RWPE2 (cell line): ENCODE measurements at regions not wholly inside any gene's neighbourhood (a gene's known extent, or its start where the extent isn't known, plus 50 kb on each side); places are given as distances from the start of the nearest gene placed in this dataset.

Source experiments
- ATAC-seq: fragments of 200-7000 bp; cut with Tn5 transposase; 3 replicates; pipeline ENCODE4 v1.9.1; 2021; ENCODE audit warnings: low read depth
- DNase-seq: peaks from one replicate; pipeline ENCODE4 v3.0.0-alpha.2; 2020; ENCODE audit warnings: low spot score
- H3K27ac ChIP-seq: fragments of 450-650 bp; 2 replicates; pipeline ENCODE4 v1.5.1; 2017; ENCODE audit warnings: mild to moderate bottlenecking; ENCODE audit not compliant: poor library complexity, severe bottlenecking
- H3K27me3 ChIP-seq: fragments of 250-450 bp; sonication (Bioruptor Pico); 2 replicates; pipeline ENCODE4 v1.5.1; 2021; ENCODE audit warnings: mild to moderate bottlenecking, moderate library complexity; ENCODE audit not compliant: insufficient read depth, poor library complexity, severe bottlenecking
- H3K36me3 ChIP-seq: fragments of 250-450 bp; sonication (Bioruptor Pico); 2 replicates; pipeline ENCODE4 v1.5.1; 2020; ENCODE audit warnings: low read depth, mild to moderate bottlenecking, moderate library complexity
- H3K4me1 ChIP-seq: fragments of 250-450 bp; sonication (Bioruptor Pico); 2 replicates; pipeline ENCODE4 v1.5.1; 2021; ENCODE audit warnings: mild to moderate bottlenecking, moderate library complexity; ENCODE audit not compliant: insufficient read depth, poor library complexity, severe bottlenecking
- H3K4me3 ChIP-seq: fragments of 250-450 bp; sonication (Bioruptor Pico); 2 replicates; pipeline ENCODE4 v1.5.1; 2021; ENCODE audit warnings: mild to moderate bottlenecking, moderate library complexity; ENCODE audit not compliant: severe bottlenecking
- H3K9me3 ChIP-seq: fragments of 250-450 bp; sonication (Bioruptor Pico); 2 replicates; pipeline ENCODE4 v1.5.1; 2021; ENCODE audit warnings: mild to moderate bottlenecking, moderate library complexity; ENCODE audit not compliant: severe bottlenecking
- CTCF ChIP-seq: fragments of 450-650 bp; IDR thresholded peaks from one replicate; pipeline ENCODE4 v1.5.1; 2017; ENCODE audit warnings: mild to moderate bottlenecking, moderate library complexity; ENCODE audit not compliant: poor library complexity, severe bottlenecking

- DNase-seq (no peak), ATAC-seq (no peak)
- H3K27ac ChIP-seq = no peak overlapping the region
- H3K27me3 ChIP-seq = no peaks in the 10 kb centered on the region
- TF ChIP-seq CTCF = no peak
- no peaks in the 10 kb centered on the region for H3K4me1 ChIP-seq
- H3K36me3 ChIP-seq = no peaks in the 10 kb centered on the region
- H3K4me3 ChIP-seq = no peak overlapping the region
- H3K9me3 ChIP-seq = no peaks in the 10 kb centered on the region
Measured at GRCh38 chr9:31847963-31848362, 536.5 kb upstream of the ACO1 start.

DNA sequence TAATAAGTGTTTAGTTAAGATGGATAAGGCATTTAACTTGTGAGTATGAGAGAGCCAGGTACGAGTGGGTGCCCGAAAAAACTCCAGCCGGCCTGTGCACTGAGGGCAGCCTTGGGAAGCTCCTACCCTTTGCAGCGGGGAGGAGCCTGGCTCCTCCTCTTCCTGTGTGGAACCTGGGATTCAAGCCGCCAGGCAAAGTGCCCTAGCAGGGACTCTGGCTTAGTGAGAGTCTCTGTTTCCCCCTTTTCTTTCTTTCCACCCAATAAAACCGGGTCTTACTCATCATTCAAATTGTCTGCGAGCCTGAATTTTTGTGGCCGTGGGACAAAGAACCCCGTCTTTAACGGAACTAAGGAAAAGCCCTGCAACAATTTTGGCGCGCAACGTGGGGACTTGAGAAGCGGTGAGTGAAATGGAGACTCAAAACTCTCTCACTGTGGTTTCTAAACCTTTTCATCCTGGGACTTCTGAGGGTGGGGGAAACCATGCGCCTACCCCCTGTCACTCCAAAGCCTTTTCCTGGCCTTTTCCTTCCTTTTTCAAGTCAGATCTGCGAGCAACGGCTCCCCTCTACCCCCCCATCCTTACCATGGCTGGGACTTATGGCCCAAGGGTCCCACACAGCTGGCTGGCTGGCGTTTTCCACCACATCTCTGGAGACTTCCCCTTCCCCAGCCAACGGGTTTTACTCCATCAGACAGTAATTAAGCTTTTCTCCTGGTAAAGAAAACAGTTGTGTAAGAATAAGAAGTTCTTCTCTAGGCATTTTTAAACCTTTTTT lies 535.7 kb upstream of the ACO1 start:
- Histone ChIP-seq H3K4me3 (no peak overlapping the region), H3K4me1 (no peaks in the 10 kb centered on the region), H3K27me3 (no peaks in the 10 kb centered on the region), H3K36me3 (no peaks in the 10 kb centered on the region), H3K27ac (no peak overlapping the region), H3K9me3 (no peaks in the 10 kb centered on the region)
- no peak for TF ChIP-seq CTCF
- no peak for DNase-seq
- no peak for ATAC-seq

- no peak for DNase-seq
- TF ChIP-seq CTCF = no peak
- ATAC-seq = no peak
Measured at GRCh38 chr9:31854187-31854586, 530.3 kb upstream of the ACO1 start.

DNA sequence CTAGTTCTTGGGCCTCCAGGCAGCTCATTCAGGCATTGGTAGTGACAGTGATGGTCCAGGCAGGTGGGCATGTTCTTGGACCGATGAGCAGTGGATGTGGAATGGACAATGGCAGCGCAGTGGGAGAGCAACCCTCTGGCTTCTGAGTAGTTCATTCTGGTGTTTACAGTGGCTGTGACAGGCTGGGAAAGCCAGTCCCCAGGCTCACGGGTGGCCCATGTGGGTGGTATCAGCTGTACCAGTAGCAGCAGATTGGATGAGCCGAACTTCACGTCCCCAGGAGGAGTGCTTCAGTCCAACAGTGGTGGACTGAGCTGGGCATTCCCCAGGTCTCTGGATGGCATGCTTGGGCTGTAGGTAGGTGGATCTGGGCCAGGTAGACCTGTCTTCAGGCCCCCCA lies 515.6 kb upstream of the ACO1 start:
- H3K36me3 ChIP-seq = no peaks in the 10 kb centered on the region
- ATAC-seq = no peak
- TF ChIP-seq CTCF = no peak

More at GRCh38 chr9:31854187-31854586, 530.3 kb upstream of the ACO1 start:
- Histone ChIP-seq H3K27me3 (no peaks in the 10 kb centered on the region), H3K36me3 (no peaks in the 10 kb centered on the region), H3K4me3 (no peak overlapping the region), H3K9me3 (no peaks in the 10 kb centered on the region), H3K27ac (no peak overlapping the region), H3K4me1 (no peaks in the 10 kb centered on the region)

GRCh38 chr9:31870276-31870675 lies 514.2 kb upstream of the ACO1 start:
- no peak for ATAC-seq
- Histone ChIP-seq H3K9me3 (no peaks in the 10 kb centered on the region), H3K27ac (no peak overlapping the region), H3K4me1 (no peaks in the 10 kb centered on the region), H3K4me3 (no peak overlapping the region), H3K27me3 (no peaks in the 10 kb centered on the region), H3K36me3 (no peaks in the 10 kb centered on the region)
- no peak for TF ChIP-seq CTCF
- no peak for DNase-seq

More for the DNA sequence above, 515.6 kb upstream of the ACO1 start:
- Histone ChIP-seq H3K27ac (no peak overlapping the region), H3K9me3 (no peaks in the 10 kb centered on the region), H3K4me3 (no peak overlapping the region), H3K27me3 (no peaks in the 10 kb centered on the region), H3K4me1 (no peaks in the 10 kb centered on the region)
- DNase-seq = no peak
